ENCODE measurements at regions not wholly inside any gene's neighbourhood (a gene's known extent, or its start where the extent isn't known, plus 50 kb on each side); places are given as distances from the start of the nearest gene placed in this dataset. TPM values are rescaled to one million over a fixed set of nuclear protein-coding genes. Genes with fewer than 3 reads are reported as not detected.

- Histone ChIP-seq H2AK5ac (ENCODE audit: low read depth, low read length) (no peak overlapping the region), H3K4me3 (ENCODE audit: insufficient read depth, low read depth, low read length) (no peak overlapping the region), H3K56ac (ENCODE audit: extremely low read depth, insufficient read depth, low read length) (no peak overlapping the region), H3K79me1 (ENCODE audit: low read depth in 1 of 2, low read length in 2 of 2) (no peaks in the 10 kb centered on the region), H3K36me3 (ENCODE audit: control insufficient read depth, insufficient read depth, low read length) (no peaks in the 10 kb centered on the region), H2BK20ac (ENCODE audit: low read depth, low read length) (no peak overlapping the region), H3K27ac (ENCODE audit: insufficient read depth, low read length) (no peak overlapping the region), H3K18ac (ENCODE audit: low read depth, low read length) (no peak overlapping the region), H2BK5ac (ENCODE audit: low read depth, low read length, poor library complexity, severe bottlenecking) (no peak overlapping the region), H4K91ac (ENCODE audit: insufficient read depth, low read depth, low read length) (no peak overlapping the region), H3K4ac (ENCODE audit: low read depth, low read length) (no peak overlapping the region), H2BK120ac (ENCODE audit: low read depth, low read length) (no peak overlapping the region), H4K8ac (ENCODE audit: low read depth in 2 of 2, low read length in 2 of 2) (no peak overlapping the region), H3K4me2 (ENCODE audit: low read depth, low read length) (no peak overlapping the region), H3K9me3 (ENCODE audit: control insufficient read depth, insufficient read depth, low read length) (no peaks in the 10 kb centered on the region), H3K27me3 (ENCODE audit: control insufficient read depth, insufficient read depth, low read length) (peaks cover 3% of the 10 kb centered on the region; the same call in 1 of the 2 replicates), H2AK9ac (replicated peaks; ENCODE audit: low read depth, low read length, poor library complexity) (no peak overlapping the region), H3K9me1 (ENCODE audit: insufficient read depth, low read length) (no peaks in the 10 kb centered on the region), H4K20me1 (ENCODE audit: insufficient read depth, low read length) (no peaks in the 10 kb centered on the region), H3K23ac (ENCODE audit: low read depth, low read length) (no peak overlapping the region), H4K5ac (ENCODE audit: low read depth, low read length) (no peak overlapping the region), H3K9ac (ENCODE audit: low read depth, low read length) (no peak overlapping the region), H3K4me1 (ENCODE audit: control insufficient read depth, insufficient read depth, low read length) (no peaks in the 10 kb centered on the region), H2BK15ac (ENCODE audit: low read depth, low read length) (no peak overlapping the region), H2AFZ (replicated peaks; ENCODE audit: low read length, poor library complexity) (no peak overlapping the region), H3K14ac (replicated peaks; ENCODE audit: low read depth, low read length) (no peak overlapping the region)
- intact Hi-C loops (cut with micrococcal nuclease) (no loop called here), dilution Hi-C loops (cut with HindIII; ENCODE audit: low sequenced_read_pairs, unreplicated experiment) (no loop called here), in situ Hi-C loops (cut with MboI; ENCODE audit: low sequenced_read_pairs) (no loop called here)
- ChIA-PET POLR2A (ENCODE audit: unreplicated experiment) (no interaction called here), CTCF (no interaction called here)
- no TSS peak for BruUV-seq (replicated peaks)
- TF ChIP-seq NFE2L2 (IDR thresholded peaks at IDR 0.05; ENCODE audit: low read depth, low read length) (no peak), CEBPB (IDR thresholded peaks at IDR 0.05; ENCODE audit: low read depth, low read length) (no peak), MAZ (IDR thresholded peaks at IDR 0.05; ENCODE audit: borderline replicate concordance, low read depth, low read length) (no peak), MXI1 (IDR thresholded peaks at IDR 0.05; ENCODE audit: borderline replicate concordance, low read depth, low read length) (no peak)
- TF ChIP-seq, protein P1, sequence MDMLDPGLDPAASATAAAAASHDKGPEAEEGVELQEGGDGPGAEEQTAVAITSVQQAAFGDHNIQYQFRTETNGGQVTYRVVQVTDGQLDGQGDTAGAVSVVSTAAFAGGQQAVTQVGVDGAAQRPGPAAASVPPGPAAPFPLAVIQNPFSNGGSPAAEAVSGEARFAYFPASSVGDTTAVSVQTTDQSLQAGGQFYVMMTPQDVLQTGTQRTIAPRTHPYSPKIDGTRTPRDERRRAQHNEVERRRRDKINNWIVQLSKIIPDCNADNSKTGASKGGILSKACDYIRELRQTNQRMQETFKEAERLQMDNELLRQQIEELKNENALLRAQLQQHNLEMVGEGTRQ (IDR thresholded peaks at IDR 0.05; ENCODE audit: low read depth, low read length): no peak
- ATAC-seq (ENCODE audit: low read depth) (no peak), DNase-seq (no peak)
Measured at GRCh38 chr14:101511199-101511598, 50.1 kb upstream of the DIO3 start.

Small RNA genes lying in the stretch of these regions (microRNA-seq; reads per million reads assigned to microRNA genes)
- gene MIR1185-1 (ENCODE audit: insufficient read depth in 1 of 2, insufficient read length in 1 of 2, unreplicated experiment in 1 of 2) (255 to 759 reads per million in 2 experiments), gene MIR1185-2 (ENCODE audit: insufficient read depth in 1 of 2, insufficient read length in 1 of 2, unreplicated experiment in 1 of 2) (35.1 to 41.3 reads per million in 2 experiments), gene MIR1193 (ENCODE audit: insufficient read depth in 1 of 2, insufficient read length in 1 of 2, unreplicated experiment in 1 of 2) (0.73 to 19.6 reads per million in 2 experiments), gene MIR1197 (ENCODE audit: insufficient read depth in 1 of 2, insufficient read length in 1 of 2, unreplicated experiment in 1 of 2) (16.1 to 26.9 reads per million in 2 experiments), gene MIR134 (ENCODE audit: insufficient read depth in 1 of 2, insufficient read length in 1 of 2, unreplicated experiment in 1 of 2) (1,656 to 40,024 reads per million in 2 experiments), gene MIR154 (ENCODE audit: insufficient read depth in 1 of 2, insufficient read length in 1 of 2, unreplicated experiment in 1 of 2) (196 to 2,461 reads per million in 2 experiments), gene MIR299 (ENCODE audit: insufficient read depth in 1 of 2, insufficient read length in 1 of 2, unreplicated experiment in 1 of 2) (578 to 2,296 reads per million in 2 experiments), gene MIR300 (ENCODE audit: insufficient read depth in 1 of 2, insufficient read length in 1 of 2, unreplicated experiment in 1 of 2) (0 reads per million in 2 experiments), gene MIR323A (ENCODE audit: insufficient read depth in 1 of 2, insufficient read length in 1 of 2, unreplicated experiment in 1 of 2) (383 to 685 reads per million in 2 experiments), gene MIR323B (ENCODE audit: insufficient read depth in 1 of 2, insufficient read length in 1 of 2, unreplicated experiment in 1 of 2) (54.8 to 233 reads per million in 2 experiments), gene MIR329-1 (ENCODE audit: insufficient read depth in 1 of 2, insufficient read length in 1 of 2, unreplicated experiment in 1 of 2) (0 to 3.1 reads per million in 2 experiments), gene MIR329-2 (ENCODE audit: insufficient read depth in 1 of 2, insufficient read length in 1 of 2, unreplicated experiment in 1 of 2) (0.37 to 11.4 reads per million in 2 experiments), gene MIR369 (ENCODE audit: insufficient read depth in 1 of 2, insufficient read length in 1 of 2, unreplicated experiment in 1 of 2) (2,738 to 4,752 reads per million in 2 experiments), gene MIR376A1 (ENCODE audit: unreplicated experiment) (54.4 reads per million, percentile 46 among the genes with 10 or more reads in this experiment), gene MIR376A2 (ENCODE audit: unreplicated experiment) (4.4 reads per million, percentile 7 among the genes with 10 or more reads in this experiment), gene MIR376B (ENCODE audit: unreplicated experiment) (3,893 reads per million, percentile 89 among the genes with 10 or more reads in this experiment), gene MIR376C (ENCODE audit: unreplicated experiment) (5,169 reads per million, percentile 92 among the genes with 10 or more reads in this experiment), gene MIR377 (ENCODE audit: insufficient read depth in 1 of 2, insufficient read length in 1 of 2, unreplicated experiment in 1 of 2) (240 to 306 reads per million in 2 experiments), gene MIR379 (ENCODE audit: insufficient read depth in 1 of 2, insufficient read length in 1 of 2, unreplicated experiment in 1 of 2) (4,514 to 63,210 reads per million in 2 experiments), gene MIR380 (ENCODE audit: insufficient read depth in 1 of 2, insufficient read length in 1 of 2, unreplicated experiment in 1 of 2) (152 to 809 reads per million in 2 experiments), gene MIR381 (ENCODE audit: insufficient read depth in 1 of 2, insufficient read length in 1 of 2, unreplicated experiment in 1 of 2) (3,423 to 10,078 reads per million in 2 experiments), gene MIR382 (ENCODE audit: unreplicated experiment) (3,344 reads per million, percentile 87 among the genes with 10 or more reads in this experiment), gene MIR409 (ENCODE audit: insufficient read depth in 1 of 2, insufficient read length in 1 of 2, unreplicated experiment in 1 of 2) (5,935 to 9,261 reads per million in 2 experiments), gene MIR411 (ENCODE audit: insufficient read depth in 1 of 2, insufficient read length in 1 of 2, unreplicated experiment in 1 of 2) (4,743 to 10,015 reads per million in 2 experiments), gene MIR412 (ENCODE audit: insufficient read depth in 1 of 2, insufficient read length in 1 of 2, unreplicated experiment in 1 of 2) (20.8 to 54.8 reads per million in 2 experiments), gene MIR485 (ENCODE audit: insufficient read depth in 1 of 2, insufficient read length in 1 of 2, unreplicated experiment in 1 of 2) (202 to 254 reads per million in 2 experiments), gene MIR487A (ENCODE audit: insufficient read depth in 1 of 2, insufficient read length in 1 of 2, unreplicated experiment in 1 of 2) (693 to 9,450 reads per million in 2 experiments), gene MIR487B (ENCODE audit: insufficient read depth in 1 of 2, insufficient read length in 1 of 2, unreplicated experiment in 1 of 2) (277 to 19,496 reads per million in 2 experiments), gene MIR494 (ENCODE audit: insufficient read depth in 1 of 2, insufficient read length in 1 of 2, unreplicated experiment in 1 of 2) (910 to 1,714 reads per million in 2 experiments), gene MIR495 (ENCODE audit: insufficient read depth in 1 of 2, insufficient read length in 1 of 2, unreplicated experiment in 1 of 2) (342 to 370 reads per million in 2 experiments), gene MIR496 (ENCODE audit: insufficient read depth in 1 of 2, insufficient read length in 1 of 2, unreplicated experiment in 1 of 2) (114 to 229 reads per million in 2 experiments), gene MIR539 (ENCODE audit: insufficient read depth in 1 of 2, insufficient read length in 1 of 2, unreplicated experiment in 1 of 2) (241 to 286 reads per million in 2 experiments), gene MIR541 (ENCODE audit: insufficient read depth in 1 of 2, insufficient read length in 1 of 2, unreplicated experiment in 1 of 2) (18.3 to 103 reads per million in 2 experiments), gene MIR543 (ENCODE audit: insufficient read depth in 1 of 2, insufficient read length in 1 of 2, unreplicated experiment in 1 of 2) (244 to 337 reads per million in 2 experiments), gene MIR544A (ENCODE audit: insufficient read depth in 1 of 2, insufficient read length in 1 of 2, unreplicated experiment in 1 of 2) (0 to 2.1 reads per million in 2 experiments), gene MIR654 (ENCODE audit: insufficient read depth in 1 of 2, insufficient read length in 1 of 2, unreplicated experiment in 1 of 2) (1,450 to 3,243 reads per million in 2 experiments), gene MIR655 (ENCODE audit: insufficient read depth in 1 of 2, insufficient read length in 1 of 2, unreplicated experiment in 1 of 2) (53.0 to 81.6 reads per million in 2 experiments), gene MIR656 (ENCODE audit: insufficient read depth in 1 of 2, insufficient read length in 1 of 2, unreplicated experiment in 1 of 2) (42.4 to 110 reads per million in 2 experiments), gene MIR668 (ENCODE audit: insufficient read depth in 1 of 2, insufficient read length in 1 of 2, unreplicated experiment in 1 of 2) (57.9 to 90.6 reads per million in 2 experiments), gene MIR758 (ENCODE audit: insufficient read depth in 1 of 2, insufficient read length in 1 of 2, unreplicated experiment in 1 of 2) (78.9 to 280 reads per million in 2 experiments), gene MIR889 (ENCODE audit: insufficient read depth in 1 of 2, insufficient read length in 1 of 2, unreplicated experiment in 1 of 2) (1,812 to 2,506 reads per million in 2 experiments), gene RF00012 (ENCODE audit: insufficient read depth, insufficient read length) (not detected), gene RF00181 (ENCODE audit: insufficient read depth, insufficient read length) (not detected), gene SNORD114-10 (ENCODE audit: insufficient read depth, insufficient read length) (142 reads per million, percentile 83 among the genes with 10 or more reads in this experiment), gene SNORD114-11 (ENCODE audit: insufficient read depth, insufficient read length) (not detected), gene SNORD114-12 (ENCODE audit: insufficient read depth, insufficient read length) (504 reads per million, percentile 91 among the genes with 10 or more reads in this experiment), gene SNORD114-13 (ENCODE audit: insufficient read depth, insufficient read length) (12.4 reads per million, percentile 27 among the genes with 10 or more reads in this experiment), gene SNORD114-14 (ENCODE audit: insufficient read depth, insufficient read length) (297 reads per million, percentile 88 among the genes with 10 or more reads in this experiment), gene SNORD114-15 (ENCODE audit: insufficient read depth, insufficient read length) (281 reads per million, percentile 88 among the genes with 10 or more reads in this experiment), gene SNORD114-16 (ENCODE audit: insufficient read depth, insufficient read length) (not detected), gene SNORD114-17 (ENCODE audit: insufficient read depth, insufficient read length) (625 reads per million, percentile 92 among the genes with 10 or more reads in this experiment), gene SNORD114-18 (ENCODE audit: insufficient read depth, insufficient read length) (not detected), gene SNORD114-19 (ENCODE audit: insufficient read depth, insufficient read length) (not detected), gene SNORD114-20 (ENCODE audit: insufficient read depth, insufficient read length) (67.2 reads per million, percentile 78 among the genes with 10 or more reads in this experiment), gene SNORD114-21 (ENCODE audit: insufficient read depth, insufficient read length) (806 reads per million, percentile 93 among the genes with 10 or more reads in this experiment), gene SNORD114-22 (ENCODE audit: insufficient read depth, insufficient read length) (14,690 reads per million, percentile 98 among the genes with 10 or more reads in this experiment), gene SNORD114-23 (ENCODE audit: insufficient read depth, insufficient read length) (37.2 reads per million, percentile 70 among the genes with 10 or more reads in this experiment), gene SNORD114-24 (ENCODE audit: insufficient read depth, insufficient read length) (671 reads per million, percentile 92 among the genes with 10 or more reads in this experiment), gene SNORD114-25 (ENCODE audit: insufficient read depth, insufficient read length) (74.4 reads per million, percentile 79 among the genes with 10 or more reads in this experiment), gene SNORD114-26 (ENCODE audit: insufficient read depth, insufficient read length) (not detected), gene SNORD114-27 (ENCODE audit: insufficient read depth, insufficient read length) (not detected), gene SNORD114-28 (ENCODE audit: insufficient read depth, insufficient read length) (244 reads per million, percentile 87 among the genes with 10 or more reads in this experiment), gene SNORD114-29 (ENCODE audit: insufficient read depth, insufficient read length) (not detected), gene SNORD114-30 (ENCODE audit: insufficient read depth, insufficient read length) (not detected), gene SNORD114-31 (ENCODE audit: insufficient read depth, insufficient read length) (not detected), gene SNORD114-5 (ENCODE audit: insufficient read depth, insufficient read length) (not detected), gene SNORD114-6 (ENCODE audit: insufficient read depth, insufficient read length) (not detected), gene SNORD114-7 (ENCODE audit: insufficient read depth, insufficient read length) (not detected), gene SNORD114-9 (ENCODE audit: insufficient read depth, insufficient read length) (5,973 reads per million, percentile 97 among the genes with 10 or more reads in this experiment)

Small RNA genes lying in the stretch of these regions (small RNA-seq; reads per million reads assigned to genes)
- gene MIR1185-1 (2.8 to 625 (median 165) reads per million in 5 experiments), gene MIR1185-2 (0.77 to 63.0 (median 27.7) reads per million in 5 experiments), gene MIR1193 (0 reads per million in 5 experiments), gene MIR1197 (0 to 28.1 (median 9.3) reads per million in 5 experiments), gene MIR134 (27.2 to 3,075 (median 711) reads per million in 5 experiments), gene MIR154 (35.4 to 7,326 (median 1,286) reads per million in 5 experiments), gene MIR299 (1.8 to 1,109 (median 95.1) reads per million in 5 experiments), gene MIR300 (0 reads per million in 5 experiments), gene MIR323A (3.8 to 604 (median 126) reads per million in 5 experiments), gene MIR323B (0.32 to 114 (median 19.9) reads per million in 5 experiments), gene MIR329-1 (0 to 1.1 (median 0.60) reads per million in 5 experiments), gene MIR329-2 (0.61 to 8.9 (median 1.2) reads per million in 5 experiments), gene MIR369 (62.4 to 4,624 (median 2,815) reads per million in 5 experiments), gene MIR377 (6.1 to 553 (median 171) reads per million in 5 experiments), gene MIR379 (33.4 to 2,109 (median 675) reads per million in 5 experiments), gene MIR380 (4.8 to 438 (median 307) reads per million in 5 experiments), gene MIR381 (59.4 to 14,098 (median 1,808) reads per million in 5 experiments), gene MIR409 (22.8 to 1,420 (median 921) reads per million in 5 experiments), gene MIR411 (326 to 21,155 (median 16,950) reads per million in 5 experiments), gene MIR412 (1.1 to 24.7 (median 23.3) reads per million in 5 experiments), gene MIR485 (2.0 to 68.7 (median 28.1) reads per million in 5 experiments), gene MIR487A (11.7 to 681 (median 491) reads per million in 5 experiments), gene MIR487B (6.9 to 622 (median 228) reads per million in 5 experiments), gene MIR494 (16.6 to 1,371 (median 561) reads per million in 5 experiments), gene MIR495 (4.7 to 575 (median 250) reads per million in 5 experiments), gene MIR496 (52.4 to 199 (median 73.4) reads per million in 5 experiments), gene MIR539 (0.88 to 213 (median 75.7) reads per million in 5 experiments), gene MIR541 (0.11 to 39.2 (median 8.9) reads per million in 5 experiments), gene MIR543 (16.1 to 943 (median 665) reads per million in 5 experiments), gene MIR544A (0 to 9.0 (median 0) reads per million in 5 experiments), gene MIR654 (6.7 to 2,774 (median 698) reads per million in 5 experiments), gene MIR655 (6.9 to 118 (median 88.7) reads per million in 5 experiments), gene MIR656 (0.81 to 102 (median 41.0) reads per million in 5 experiments), gene MIR668 (0 to 9.8 (median 1.0) reads per million in 5 experiments), gene MIR758 (7.5 to 695 (median 258) reads per million in 5 experiments), gene MIR889 (110 to 13,091 (median 9,601) reads per million in 5 experiments), gene RF00012 (0 to 0.04 (median 0) reads per million in 5 experiments), gene RF00181 (0 reads per million in 5 experiments), gene SNORD114-10 (0 to 62.1 (median 16.4) reads per million in 5 experiments), gene SNORD114-11 (17.5 to 1,753 (median 66.6) reads per million in 5 experiments), gene SNORD114-12 (26.9 to 292 (median 45.8) reads per million in 5 experiments), gene SNORD114-13 (0.68 to 36.1 (median 8.4) reads per million in 5 experiments), gene SNORD114-14 (0 to 89.6 (median 2.7) reads per million in 5 experiments), gene SNORD114-15 (16.3 to 528 (median 172) reads per million in 5 experiments), gene SNORD114-16 (0 to 0.04 (median 0) reads per million in 5 experiments), gene SNORD114-17 (34.8 to 508 (median 55.6) reads per million in 5 experiments), gene SNORD114-18 (0 to 0.65 (median 0) reads per million in 5 experiments), gene SNORD114-19 (0 to 4.0 (median 0.08) reads per million in 5 experiments), gene SNORD114-20 (78.9 to 959 (median 235) reads per million in 5 experiments), gene SNORD114-21 (120 to 854 (median 288) reads per million in 5 experiments), gene SNORD114-22 (869 to 9,726 (median 2,668) reads per million in 5 experiments), gene SNORD114-23 (7.9 to 583 (median 10.7) reads per million in 5 experiments), gene SNORD114-24 (51.6 to 902 (median 425) reads per million in 5 experiments), gene SNORD114-25 (25.7 to 621 (median 77.7) reads per million in 5 experiments), gene SNORD114-26 (0 reads per million in 5 experiments), gene SNORD114-27 (0 to 0.07 (median 0) reads per million in 5 experiments), gene SNORD114-28 (0.92 to 61.5 (median 2.4) reads per million in 5 experiments), gene SNORD114-29 (0 to 1.0 (median 0) reads per million in 5 experiments), gene SNORD114-30 (0 to 0.11 (median 0) reads per million in 5 experiments), gene SNORD114-31 (0 to 0.08 (median 0) reads per million in 5 experiments), gene SNORD114-5 (0 to 11.2 (median 0) reads per million in 5 experiments), gene SNORD114-6 (0 to 0.35 (median 0.08) reads per million in 5 experiments), gene SNORD114-7 (0 reads per million in 5 experiments), gene SNORD114-9 (395 to 3,963 (median 1,464) reads per million in 5 experiments)
